ENCODE measurements at regions not wholly inside any gene's neighbourhood (a gene's known extent, or its start where the extent isn't known, plus 50 kb on each side); places are given as distances from the start of the nearest gene placed in this dataset.

DNA sequence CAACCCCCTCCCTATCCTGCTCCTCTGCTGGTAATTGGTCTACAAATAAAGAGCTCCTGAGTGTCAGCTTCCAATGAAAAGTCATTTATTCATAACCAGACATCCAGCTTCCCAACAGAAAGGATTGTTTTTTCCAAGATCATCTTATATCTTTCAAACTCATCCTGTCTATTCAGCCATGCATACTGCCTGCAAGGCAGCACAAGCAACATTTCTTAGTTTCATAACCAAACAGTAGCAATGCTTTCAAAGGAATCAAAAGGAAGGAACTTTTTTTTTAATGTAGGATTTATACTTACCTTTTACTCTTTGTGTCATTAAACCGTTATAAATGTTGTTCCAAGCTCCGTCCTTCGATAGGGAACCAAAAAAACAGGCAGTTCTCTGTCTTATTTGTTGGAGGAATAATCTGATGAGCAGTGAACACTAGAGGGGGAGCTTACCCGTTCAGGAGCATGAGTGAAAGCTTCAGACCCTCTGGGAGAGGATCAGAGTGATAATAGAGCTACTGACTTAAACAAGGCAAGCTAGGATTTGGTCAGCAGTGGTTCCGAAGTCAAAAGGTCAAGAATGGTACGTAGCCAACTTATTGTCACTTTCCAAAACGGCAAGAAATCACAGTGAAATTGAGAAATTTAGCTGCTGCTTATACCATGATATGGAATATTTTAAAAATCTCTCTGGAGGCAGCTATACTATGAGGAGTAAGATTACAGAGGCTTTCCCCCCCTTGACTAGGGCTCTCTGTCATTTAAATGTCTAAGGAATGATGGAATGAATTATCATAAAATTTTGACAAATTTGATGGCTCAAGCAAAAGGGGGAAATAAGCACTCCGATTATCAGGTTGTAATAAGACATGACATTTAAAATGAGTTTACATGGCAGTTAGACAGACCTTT lies 892.9 kb downstream of the NR2F1-AS1 start:
- peak overlapping the region; percentile 6 for H3K4me3 ChIP-seq (ENCODE audit: low read depth, low read length)
- TF ChIP-seq, protein P1, sequence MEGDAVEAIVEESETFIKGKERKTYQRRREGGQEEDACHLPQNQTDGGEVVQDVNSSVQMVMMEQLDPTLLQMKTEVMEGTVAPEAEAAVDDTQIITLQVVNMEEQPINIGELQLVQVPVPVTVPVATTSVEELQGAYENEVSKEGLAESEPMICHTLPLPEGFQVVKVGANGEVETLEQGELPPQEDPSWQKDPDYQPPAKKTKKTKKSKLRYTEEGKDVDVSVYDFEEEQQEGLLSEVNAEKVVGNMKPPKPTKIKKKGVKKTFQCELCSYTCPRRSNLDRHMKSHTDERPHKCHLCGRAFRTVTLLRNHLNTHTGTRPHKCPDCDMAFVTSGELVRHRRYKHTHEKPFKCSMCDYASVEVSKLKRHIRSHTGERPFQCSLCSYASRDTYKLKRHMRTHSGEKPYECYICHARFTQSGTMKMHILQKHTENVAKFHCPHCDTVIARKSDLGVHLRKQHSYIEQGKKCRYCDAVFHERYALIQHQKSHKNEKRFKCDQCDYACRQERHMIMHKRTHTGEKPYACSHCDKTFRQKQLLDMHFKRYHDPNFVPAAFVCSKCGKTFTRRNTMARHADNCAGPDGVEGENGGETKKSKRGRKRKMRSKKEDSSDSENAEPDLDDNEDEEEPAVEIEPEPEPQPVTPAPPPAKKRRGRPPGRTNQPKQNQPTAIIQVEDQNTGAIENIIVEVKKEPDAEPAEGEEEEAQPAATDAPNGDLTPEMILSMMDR (conservative IDR thresholded peaks at IDR 0.05; ENCODE audit: low read depth, low read length) = peak; percentile 58
- no peak for DNase-seq (ENCODE audit: low read depth)

DNA sequence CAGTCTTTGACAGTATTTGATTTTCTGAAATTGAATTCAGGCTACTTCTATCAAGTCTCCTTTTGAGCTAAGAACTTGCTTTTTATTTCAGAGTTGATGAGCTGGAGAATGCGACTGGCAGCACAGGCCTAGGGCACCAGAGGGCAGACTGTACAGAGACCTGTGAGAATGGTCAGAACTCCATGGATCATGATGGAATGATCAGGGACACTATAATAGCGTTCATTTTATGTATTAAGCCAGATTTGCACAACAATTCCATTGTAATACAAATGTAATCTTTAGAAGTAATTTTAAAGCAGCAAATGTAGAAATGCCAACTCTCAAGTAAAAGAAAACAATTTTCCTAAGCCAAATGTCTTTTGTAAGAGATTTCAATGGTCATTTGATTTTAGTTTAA lies 902.4 kb downstream of the NR2F1-AS1 start:
- DNase-seq (ENCODE audit: low read depth) = no peak
- TF ChIP-seq, protein P1 (conservative IDR thresholded peaks at IDR 0.05; ENCODE audit: low read depth, low read length) = peak; percentile 72
- no peak overlapping the region for H3K4me3 ChIP-seq (ENCODE audit: low read depth, low read length)

DNA sequence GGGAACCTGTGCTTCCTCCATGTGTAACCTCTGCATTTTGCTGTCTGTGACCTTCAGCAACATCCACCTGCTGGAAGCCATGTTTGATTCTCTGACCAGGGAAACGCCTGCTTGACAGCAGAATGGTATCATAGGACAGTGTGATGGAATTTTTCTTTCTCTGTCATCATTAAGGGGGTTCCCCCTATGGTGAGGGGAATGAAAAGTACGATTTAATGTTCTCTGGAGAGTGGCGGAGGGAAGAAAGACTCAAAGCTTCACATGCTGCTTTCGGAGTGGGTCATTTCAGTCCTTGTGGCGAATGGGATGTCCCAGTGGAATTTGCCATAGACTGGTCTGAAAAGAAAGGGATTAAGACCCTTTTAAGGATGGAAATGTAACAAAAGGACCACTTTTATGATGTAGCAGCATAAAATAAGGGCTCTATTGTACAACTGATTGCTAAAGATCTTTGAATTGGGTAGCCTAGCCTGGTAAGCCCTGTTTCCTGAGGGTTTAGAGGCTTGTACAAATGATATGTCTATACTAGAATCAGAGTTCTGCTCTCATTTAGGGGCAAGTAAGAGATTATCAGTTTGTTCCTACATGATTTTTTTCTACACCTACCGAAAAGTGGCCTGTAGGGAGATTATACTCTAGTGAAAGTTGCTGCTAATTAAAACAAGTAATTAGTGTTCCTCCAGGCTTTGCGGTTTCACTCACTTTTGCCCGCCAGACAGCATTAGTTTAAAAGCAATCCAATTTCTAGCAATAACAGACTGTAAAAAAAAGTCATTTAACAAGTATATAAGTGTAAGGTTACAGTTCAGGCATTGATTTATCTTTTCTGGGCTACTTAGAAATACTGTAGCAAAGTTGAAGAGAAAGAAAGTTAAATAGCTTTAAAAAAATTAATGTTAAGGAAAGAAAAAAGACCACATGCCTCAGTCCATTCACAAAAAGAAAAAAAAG lies 904.5 kb downstream of the NR2F1-AS1 start:
- no peak for DNase-seq (ENCODE audit: low read depth)
- no peak overlapping the region for H3K4me3 ChIP-seq (ENCODE audit: low read depth, low read length)
- TF ChIP-seq, protein P1 (conservative IDR thresholded peaks at IDR 0.05; ENCODE audit: low read depth, low read length) = no peak

DNA sequence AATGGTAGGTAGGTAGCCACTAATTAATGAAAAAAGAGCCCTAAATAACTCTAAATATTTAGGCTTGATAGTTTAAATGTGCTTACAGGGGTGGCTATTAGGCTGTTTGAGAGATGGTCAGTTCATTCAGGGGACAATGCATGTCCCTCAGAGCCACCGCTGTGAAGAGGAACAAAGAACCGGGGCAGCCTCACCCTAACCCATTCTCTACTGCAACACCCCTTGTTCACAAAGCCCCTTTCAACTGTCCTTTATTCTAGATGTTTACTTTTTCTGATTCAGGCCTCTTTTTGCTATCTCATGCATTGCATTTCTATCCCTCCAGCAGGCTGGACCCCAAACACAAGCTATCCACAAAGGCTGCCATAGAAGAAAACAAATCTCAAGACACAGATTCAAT lies 906.7 kb downstream of the NR2F1-AS1 start:
- H3K4me3 ChIP-seq (ENCODE audit: low read depth, low read length) = no peak overlapping the region
- TF ChIP-seq, protein P1 (conservative IDR thresholded peaks at IDR 0.05; ENCODE audit: low read depth, low read length) = no peak
- DNase-seq (ENCODE audit: low read depth) = no peak

DNA sequence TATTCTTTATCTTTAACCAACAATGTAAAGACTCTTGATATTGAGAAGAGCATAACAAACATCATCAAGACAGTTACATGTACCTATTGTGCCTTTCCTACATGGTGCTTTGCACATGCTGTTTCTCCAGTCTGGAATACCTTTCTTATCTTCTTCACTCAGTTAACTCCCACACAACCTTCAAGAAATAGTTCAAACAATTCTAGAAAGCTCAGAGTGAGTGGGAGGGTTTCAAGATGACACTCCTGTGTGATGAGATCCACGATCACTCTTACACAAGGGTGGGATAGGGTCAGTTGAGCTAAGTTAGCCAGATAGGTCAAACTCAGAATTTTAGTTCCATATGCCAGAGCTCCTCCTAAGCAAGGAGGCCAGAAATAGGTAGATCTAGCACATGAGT lies 915.5 kb downstream of the NR2F1-AS1 start:
- TF ChIP-seq, protein P1 (conservative IDR thresholded peaks at IDR 0.05; ENCODE audit: low read depth, low read length) = no peak
- no peak for DNase-seq (ENCODE audit: low read depth)
- H3K4me3 ChIP-seq (ENCODE audit: low read depth, low read length) = no peak overlapping the region

DNA sequence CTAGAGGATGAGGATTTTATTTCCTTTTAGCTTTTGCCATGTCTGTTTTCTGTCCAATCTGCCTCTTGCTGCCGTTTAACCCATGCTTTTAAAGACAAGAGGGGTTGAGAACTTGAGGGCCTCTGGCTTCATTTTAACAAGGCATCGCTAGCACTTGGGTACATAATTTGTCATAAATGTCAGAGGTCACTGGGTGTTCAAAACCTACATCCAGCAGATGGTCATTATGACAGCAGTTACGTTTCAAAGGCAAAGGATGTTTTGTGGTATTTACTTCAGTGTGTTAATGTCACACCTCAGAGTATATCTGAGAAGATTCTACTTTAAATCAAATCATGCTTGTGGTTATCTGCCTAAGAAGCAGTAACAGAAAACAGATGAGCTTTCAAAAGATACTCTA lies 918.3 kb downstream of the NR2F1-AS1 start:
- no peak overlapping the region for H3K4me3 ChIP-seq (ENCODE audit: low read depth, low read length)
- TF ChIP-seq, protein P1 (conservative IDR thresholded peaks at IDR 0.05; ENCODE audit: low read depth, low read length) = no peak
- no peak for DNase-seq (ENCODE audit: low read depth)

Measured in epithelial cell of proximal tubule (primary cell).